ENCODE measurements at regions not wholly inside any gene's neighbourhood (a gene's known extent, or its start where the extent isn't known, plus 50 kb on each side); places are given as distances from the start of the nearest gene placed in this dataset.

- 79% methylated on average over 4 of the region's 4 CpGs for WGBS
- H3K9me3 ChIP-seq (ENCODE audit: control insufficient read depth in 4 of 4, low read length in 3 of 4) = no peaks in the 10 kb centered on the region
- no peaks in the 10 kb centered on the region for H3K27me3 ChIP-seq (ENCODE audit: control insufficient read depth in 4 of 4, insufficient read depth in 4 of 4, low read length in 3 of 4)
Observed at GRCh38 chr12:13358391-13358905, 161.9 kb downstream of the EMP1 start.

GRCh38 chr12:13350946-13351345 is 154.4 kb downstream of the EMP1 start:
- WGBS = 79% methylated on average over 2 of the region's 2 CpGs
- H3K27me3 ChIP-seq (ENCODE audit: control insufficient read depth in 4 of 4, insufficient read depth in 4 of 4, low read length in 3 of 4) = no peaks in the 10 kb centered on the region
- H3K36me3 ChIP-seq (ENCODE audit: control insufficient read depth in 4 of 4, insufficient read depth in 3 of 4, low read depth in 1 of 4, low read length in 3 of 4) = no peaks in the 10 kb centered on the region

More at GRCh38 chr12:13358391-13358905, 161.9 kb downstream of the EMP1 start:
- Histone ChIP-seq H3K36me3 (ENCODE audit: control insufficient read depth in 4 of 4, insufficient read depth in 3 of 4, low read depth in 1 of 4, low read length in 3 of 4) (no peaks in the 10 kb centered on the region), H3K27ac (ENCODE audit: low read depth in 1 of 2, low read length in 2 of 2) (no peak overlapping the region), H3K4me3 (ENCODE audit: low read depth in 1 of 3, low read length in 3 of 3) (no peak overlapping the region), H3K4me1 (ENCODE audit: control insufficient read depth in 4 of 4, insufficient read depth in 4 of 4, low read length in 3 of 4) (no peaks in the 10 kb centered on the region), H3K9ac (ENCODE audit: low read depth in 1 of 2, low read length in 2 of 2) (no peak overlapping the region)
- no peak for DNase-seq (ENCODE audit: low spot score)
- TF ChIP-seq CTCF (IDR thresholded peaks at IDR 0.05; ENCODE audit: low read depth, low read length, missing input control) (no peak), FOXA2 (IDR thresholded peaks at IDR 0.05) (no peak), RXRA (IDR thresholded peaks at IDR 0.05) (no peak), SP1 (IDR thresholded peaks at IDR 0.05) (no peak), ZBTB33 (IDR thresholded peaks at IDR 0.05) (no peak), JUND (IDR thresholded peaks at IDR 0.05) (no peak), HNF4A (conservative IDR thresholded peaks at IDR 0.05) (no peak), NR2F2 (IDR thresholded peaks at IDR 0.05) (no peak), TAF1 (conservative IDR thresholded peaks at IDR 0.05) (no peak)

More at GRCh38 chr12:13350946-13351345, 154.4 kb downstream of the EMP1 start:
- no peak overlapping the region for H3K4me3 ChIP-seq (ENCODE audit: low read depth in 1 of 3, low read length in 3 of 3)
- TF ChIP-seq REST (IDR thresholded peaks at IDR 0.05) = no peak
- TF ChIP-seq RAD21 (IDR thresholded peaks at IDR 0.05) = no peak
- TF ChIP-seq FOXA1 (IDR thresholded peaks at IDR 0.05) = no peak
- no peak for TF ChIP-seq JUND (IDR thresholded peaks at IDR 0.05)
- TF ChIP-seq ZBTB33 (IDR thresholded peaks at IDR 0.05) = no peak
- DNase-seq (ENCODE audit: low spot score) = no peak
- no peaks in the 10 kb centered on the region for H3K4me1 ChIP-seq (ENCODE audit: control insufficient read depth in 4 of 4, insufficient read depth in 4 of 4, low read length in 3 of 4)
- H3K27ac ChIP-seq (ENCODE audit: low read depth in 1 of 2, low read length in 2 of 2) = no peak overlapping the region
- H3K9me3 ChIP-seq (ENCODE audit: control insufficient read depth in 4 of 4, low read length in 3 of 4) = no peaks in the 10 kb centered on the region
- H3K9ac ChIP-seq (ENCODE audit: low read depth in 1 of 2, low read length in 2 of 2) = no peak overlapping the region

All from liver (tissue), 8 donors.